SK-N-SH treated with all-trans-retinoic acid at 6 μM for 48 hours (cell line): ENCODE measurements at regions not wholly inside any gene's neighbourhood (a gene's known extent, or its start where the extent isn't known, plus 50 kb on each side); places are given as distances from the start of the nearest gene placed in this dataset.
"Not testable (repeated sequence)": the region's sequence is repeated elsewhere in the genome, so short reads cannot be mapped to it uniquely, and the experiment has no call there.

Experiments used
- BACH2 ChIP-seq: fragments of 250-450 bp; sonication (Bioruptor Pico); IDR thresholded peaks from 2 replicates; pipeline ENCODE4 v1.9.0; 2021; ENCODE audit warnings: mild to moderate bottlenecking, borderline replicate concordance
- RARB ChIP-seq: fragments of 250-450 bp; sonication (Bioruptor Pico); IDR thresholded peaks from 2 replicates; pipeline ENCODE4 v1.8.0; 2021; ENCODE audit warnings: mild to moderate bottlenecking, moderate library complexity
- ZC3H10 ChIP-seq: fragments of 250-450 bp; sonication (Bioruptor Pico); IDR thresholded peaks from 2 replicates; pipeline ENCODE4 v1.5.1; 2021; ENCODE audit warnings: mild to moderate bottlenecking, moderate library complexity
- ZFP3 ChIP-seq: fragments of 250-450 bp; sonication (Bioruptor Pico); IDR thresholded peaks from 2 replicates; pipeline ENCODE4 v1.5.0; 2020; ENCODE audit warnings: mild to moderate bottlenecking, moderate library complexity
- ZNF70 ChIP-seq: fragments of 450-650 bp; formaldehyde crosslinking; IDR thresholded peaks from 2 replicates; pipeline ENCODE4 v1.5.0; 2020; ENCODE audit warnings: mild to moderate bottlenecking, moderate library complexity
- ZNF8 ChIP-seq: fragments of 450-650 bp; formaldehyde crosslinking; IDR thresholded peaks from 2 replicates; pipeline ENCODE4 v1.5.0; 2020; ENCODE audit warnings: mild to moderate bottlenecking, moderate library complexity
- TF ChIP-seq, protein P1 (sequence below): fragments of 250-450 bp; sonication (Bioruptor Pico); IDR thresholded peaks from 2 replicates; pipeline ENCODE4 v1.5.0; 2020; ENCODE audit warnings: mild to moderate bottlenecking, moderate library complexity
- TF ChIP-seq, protein P2 (sequence below): fragments of 250-450 bp; sonication (Bioruptor Pico); IDR thresholded peaks from 2 replicates; pipeline ENCODE4 v1.8.0; 2020; ENCODE audit warnings: mild to moderate bottlenecking, moderate library complexity, borderline replicate concordance
- TF ChIP-seq, protein P3 (sequence below): fragments of 250-450 bp; sonication (Bioruptor Pico); IDR thresholded peaks from 2 replicates; pipeline ENCODE4 v1.5.1; 2020; ENCODE audit warnings: low read depth, mild to moderate bottlenecking, moderate library complexity

DNA sequence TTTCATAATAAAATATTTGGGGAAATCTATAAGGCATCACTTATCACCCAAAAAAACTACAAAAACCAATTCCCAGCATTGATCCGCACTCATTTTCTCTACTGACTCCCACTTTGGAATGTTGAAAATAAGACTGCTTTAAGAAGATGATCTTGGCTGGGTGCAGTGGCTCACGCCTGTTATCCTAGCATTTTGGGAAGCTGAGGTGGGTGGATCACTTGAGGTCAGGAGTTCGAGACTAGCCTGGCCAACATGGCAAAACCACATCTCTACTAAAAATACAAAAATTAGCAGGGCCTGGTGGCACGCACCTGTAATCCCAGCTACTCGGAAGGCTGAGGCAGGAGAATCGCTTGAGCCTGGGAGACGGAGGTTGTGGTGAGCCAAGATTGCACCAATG lies 50.0 kb upstream of the METTL9 start:
- TF ChIP-seq, protein P1, sequence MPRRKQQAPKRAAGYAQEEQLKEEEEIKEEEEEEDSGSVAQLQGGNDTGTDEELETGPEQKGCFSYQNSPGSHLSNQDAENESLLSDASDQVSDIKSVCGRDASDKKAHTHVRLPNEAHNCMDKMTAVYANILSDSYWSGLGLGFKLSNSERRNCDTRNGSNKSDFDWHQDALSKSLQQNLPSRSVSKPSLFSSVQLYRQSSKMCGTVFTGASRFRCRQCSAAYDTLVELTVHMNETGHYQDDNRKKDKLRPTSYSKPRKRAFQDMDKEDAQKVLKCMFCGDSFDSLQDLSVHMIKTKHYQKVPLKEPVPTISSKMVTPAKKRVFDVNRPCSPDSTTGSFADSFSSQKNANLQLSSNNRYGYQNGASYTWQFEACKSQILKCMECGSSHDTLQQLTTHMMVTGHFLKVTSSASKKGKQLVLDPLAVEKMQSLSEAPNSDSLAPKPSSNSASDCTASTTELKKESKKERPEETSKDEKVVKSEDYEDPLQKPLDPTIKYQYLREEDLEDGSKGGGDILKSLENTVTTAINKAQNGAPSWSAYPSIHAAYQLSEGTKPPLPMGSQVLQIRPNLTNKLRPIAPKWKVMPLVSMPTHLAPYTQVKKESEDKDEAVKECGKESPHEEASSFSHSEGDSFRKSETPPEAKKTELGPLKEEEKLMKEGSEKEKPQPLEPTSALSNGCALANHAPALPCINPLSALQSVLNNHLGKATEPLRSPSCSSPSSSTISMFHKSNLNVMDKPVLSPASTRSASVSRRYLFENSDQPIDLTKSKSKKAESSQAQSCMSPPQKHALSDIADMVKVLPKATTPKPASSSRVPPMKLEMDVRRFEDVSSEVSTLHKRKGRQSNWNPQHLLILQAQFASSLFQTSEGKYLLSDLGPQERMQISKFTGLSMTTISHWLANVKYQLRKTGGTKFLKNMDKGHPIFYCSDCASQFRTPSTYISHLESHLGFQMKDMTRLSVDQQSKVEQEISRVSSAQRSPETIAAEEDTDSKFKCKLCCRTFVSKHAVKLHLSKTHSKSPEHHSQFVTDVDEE (CRISPR knock-in tag): not testable (repeated sequence)
- TF ChIP-seq, protein P2, sequence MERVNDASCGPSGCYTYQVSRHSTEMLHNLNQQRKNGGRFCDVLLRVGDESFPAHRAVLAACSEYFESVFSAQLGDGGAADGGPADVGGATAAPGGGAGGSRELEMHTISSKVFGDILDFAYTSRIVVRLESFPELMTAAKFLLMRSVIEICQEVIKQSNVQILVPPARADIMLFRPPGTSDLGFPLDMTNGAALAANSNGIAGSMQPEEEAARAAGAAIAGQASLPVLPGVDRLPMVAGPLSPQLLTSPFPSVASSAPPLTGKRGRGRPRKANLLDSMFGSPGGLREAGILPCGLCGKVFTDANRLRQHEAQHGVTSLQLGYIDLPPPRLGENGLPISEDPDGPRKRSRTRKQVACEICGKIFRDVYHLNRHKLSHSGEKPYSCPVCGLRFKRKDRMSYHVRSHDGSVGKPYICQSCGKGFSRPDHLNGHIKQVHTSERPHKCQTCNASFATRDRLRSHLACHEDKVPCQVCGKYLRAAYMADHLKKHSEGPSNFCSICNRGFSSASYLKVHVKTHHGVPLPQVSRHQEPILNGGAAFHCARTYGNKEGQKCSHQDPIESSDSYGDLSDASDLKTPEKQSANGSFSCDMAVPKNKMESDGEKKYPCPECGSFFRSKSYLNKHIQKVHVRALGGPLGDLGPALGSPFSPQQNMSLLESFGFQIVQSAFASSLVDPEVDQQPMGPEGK (CRISPR knock-in tag): not testable (repeated sequence)
- TF ChIP-seq ZC3H10 (CRISPR knock-in tag); ZNF70 (CRISPR knock-in tag); ZNF8 (CRISPR knock-in tag); BACH2 (CRISPR knock-in tag); ZFP3; RARB: not testable (repeated sequence)
- TF ChIP-seq, protein P3, sequence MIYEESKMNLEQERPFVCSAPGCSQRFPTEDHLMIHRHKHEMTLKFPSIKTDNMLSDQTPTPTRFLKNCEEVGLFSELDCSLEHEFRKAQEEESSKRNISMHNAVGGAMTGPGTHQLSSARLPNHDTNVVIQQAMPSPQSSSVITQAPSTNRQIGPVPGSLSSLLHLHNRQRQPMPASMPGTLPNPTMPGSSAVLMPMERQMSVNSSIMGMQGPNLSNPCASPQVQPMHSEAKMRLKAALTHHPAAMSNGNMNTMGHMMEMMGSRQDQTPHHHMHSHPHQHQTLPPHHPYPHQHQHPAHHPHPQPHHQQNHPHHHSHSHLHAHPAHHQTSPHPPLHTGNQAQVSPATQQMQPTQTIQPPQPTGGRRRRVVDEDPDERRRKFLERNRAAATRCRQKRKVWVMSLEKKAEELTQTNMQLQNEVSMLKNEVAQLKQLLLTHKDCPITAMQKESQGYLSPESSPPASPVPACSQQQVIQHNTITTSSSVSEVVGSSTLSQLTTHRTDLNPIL (CRISPR knock-in tag): not testable (repeated sequence)
